Endothelial cell of umbilical vein (primary cell): ENCODE measurements at regions not wholly inside any gene's neighbourhood (a gene's known extent, or its start where the extent isn't known, plus 50 kb on each side); places are given as distances from the start of the nearest gene placed in this dataset.

Experiments
- BruUV-seq: library from RNA; stranded (reverse); fragments of 400-500 nt; replicated peaks from 2 replicates; lab custom pipeline; 2021; lab: Mats Ljungman, UMichigan
- CTCF ChIA-PET: fragments of 300-600, 350-600 bp; sonication (Branson Sonifier 250); formaldehyde crosslinking; loops from one replicate; lab custom pipeline; 2021; ENCODE audit warnings: antibody characterized with exemption, inconsistent platforms; lab: Charles Lee
- POLR2A ChIA-PET: fragments of 300-600, 350-600 bp; sonication (Branson Sonifier 250); formaldehyde crosslinking; loops from one replicate; lab custom pipeline; 2021; ENCODE audit warnings: antibody characterized with exemption, inconsistent platforms; lab: Charles Lee
- DNase-seq: peaks from one replicate; pipeline ENCODE4 v3.0.0-alpha.2; 2011; ENCODE audit warnings: low read depth, low spot score
- FAIRE-seq: peaks from 2 replicates; lab custom pipeline; 2011; peaks lifted over from hg19 to GRCh38; lab: Jason Lieb, UNC
- H2AFZ ChIP-seq: 2 replicates; pipeline ENCODE4 v1.6.0; 2012; ENCODE audit warnings: low read depth, low read length, control low read depth, inconsistent platforms
- H3K27ac ChIP-seq: 2 replicates; pipeline ENCODE4 v1.5.1; 2011; ENCODE audit warnings: low read depth, mild to moderate bottlenecking, control low read depth, low read length, moderate library complexity; ENCODE audit not compliant: insufficient read depth
- H3K27me3 ChIP-seq, 2 experiments: 2 replicates each; pipeline versions ENCODE4 v1.6.0 to v1.6.1; 2011; ENCODE audit warnings: low read length in 2 of 2, mixed read lengths in 1 of 2; ENCODE audit not compliant: control insufficient read depth in 2 of 2, insufficient read depth in 2 of 2
- H3K36me3 ChIP-seq, 2 experiments: 2 replicates in 1 of 2; 3 replicates in 1 of 2; pipeline ENCODE4 v1.5.1; 2011; ENCODE audit warnings: low read length in 2 of 2, mild to moderate bottlenecking in 1 of 2, moderate library complexity in 1 of 2; ENCODE audit not compliant: control insufficient read depth in 2 of 2, insufficient read depth in 2 of 2; ENCODE audit errors: extremely low read depth in 1 of 2
- H3K4me1 ChIP-seq: 3 replicates; pipeline ENCODE4 v1.5.1; 2011; ENCODE audit warnings: mild to moderate bottlenecking, low read length; ENCODE audit not compliant: control insufficient read depth, insufficient read depth; ENCODE audit errors: extremely low read depth
- H3K4me2 ChIP-seq: 2 replicates; pipeline ENCODE4 v1.6.1; 2011; ENCODE audit warnings: low read length, control low read depth, mixed read lengths; ENCODE audit not compliant: insufficient read depth
- H3K4me3 ChIP-seq, 3 experiments: fragments of 200-600 bp in 1 of 3; sonication (generic), shearing (Covaris generic) in 1 of 3; replicated peaks in 1 of 3; 2 replicates each; pipeline ENCODE4 v1.5.1; 2011 to 2016; ENCODE audit warnings: control low read depth in 3 of 3, low read length in 3 of 3, mild to moderate bottlenecking in 2 of 3, inconsistent platforms in 1 of 3, low read depth in 1 of 3, moderate library complexity in 1 of 3; ENCODE audit not compliant: insufficient read depth in 1 of 3
- H3K79me2 ChIP-seq: 2 replicates; pipeline ENCODE4 v1.6.0; 2012; ENCODE audit warnings: low read length, inconsistent platforms; ENCODE audit not compliant: control insufficient read depth, insufficient read depth
- H3K9ac ChIP-seq: replicated peaks from 2 replicates; pipeline ENCODE3; 2011; ENCODE audit warnings: low read length, control low read depth; ENCODE audit not compliant: insufficient read depth; ENCODE audit errors: extremely low read depth
- H3K9me1 ChIP-seq: replicated peaks from 3 replicates; pipeline ENCODE4 v1.6.0; 2011; ENCODE audit warnings: mild to moderate bottlenecking, low read length; ENCODE audit not compliant: control insufficient read depth, insufficient read depth; ENCODE audit errors: extremely low read depth
- H3K9me3 ChIP-seq: replicated peaks from 2 replicates; pipeline ENCODE4 v1.5.1; 2012; ENCODE audit warnings: low read length, inconsistent platforms; ENCODE audit not compliant: control insufficient read depth, insufficient read depth
- H4K20me1 ChIP-seq: replicated peaks from 2 replicates; pipeline ENCODE3; 2011; ENCODE audit warnings: mild to moderate bottlenecking, low read length; ENCODE audit not compliant: control insufficient read depth, insufficient read depth; ENCODE audit errors: extremely low read depth
- FOS ChIP-seq: IDR thresholded peaks from 2 replicates; pipeline ENCODE4 v1.6.1; 2011; ENCODE audit warnings: mild to moderate bottlenecking, low read length, moderate library complexity, borderline replicate concordance; ENCODE audit not compliant: insufficient read depth
- GATA2 ChIP-seq: IDR thresholded peaks from 2 replicates; pipeline ENCODE4 v1.7.0; 2011; ENCODE audit warnings: low read depth, mild to moderate bottlenecking, moderate library complexity, mixed read lengths, low read length; ENCODE audit not compliant: insufficient read length, insufficient read depth
- JUN ChIP-seq: IDR thresholded peaks from 2 replicates; pipeline ENCODE4 v1.6.1; 2011; ENCODE audit warnings: borderline replicate concordance, low read depth; ENCODE audit not compliant: insufficient read length, insufficient read depth
- POLR2A ChIP-seq: IDR thresholded peaks from 2 replicates; pipeline ENCODE4 v1.6.1; 2012; ENCODE audit warnings: low read depth, mild to moderate bottlenecking, control low read depth, low read length
- POLR2AphosphoS5 ChIP-seq: IDR thresholded peaks from 2 replicates; pipeline ENCODE4 v1.6.1; 2012; ENCODE audit warnings: low read depth, mild to moderate bottlenecking, control low read depth, low read length, moderate library complexity; ENCODE audit not compliant: insufficient read depth
- dilution Hi-C: fragments of 300-500 bp; cut with MboI; formaldehyde crosslinking; loops from one replicate; pipeline ENCODE4 v1.15.0; 2019; ENCODE audit warnings: low sequenced_read_pairs; ENCODE audit not compliant: extremely low pct_ligation_motif_present
- intact Hi-C: fragments of 100-400 bp; cut with micrococcal nuclease; formaldehyde crosslinking; loops from one replicate; pipeline ENCODE4 v1.10.0; 2022
- TF ChIP-seq, protein P1 (sequence below), 2 donors: IDR thresholded peaks; 1 replicate in 1 of 2; 2 replicates in 1 of 2; pipeline ENCODE4 v1.5.1; 2011; ENCODE audit warnings: low read length in 2 of 2, mild to moderate bottlenecking in 2 of 2, moderate library complexity in 2 of 2, control low read depth in 1 of 2, inconsistent platforms in 1 of 2, low read depth in 1 of 2; ENCODE audit not compliant: insufficient read depth in 1 of 2; ENCODE audit errors: extremely low read depth in 1 of 2

DNA sequence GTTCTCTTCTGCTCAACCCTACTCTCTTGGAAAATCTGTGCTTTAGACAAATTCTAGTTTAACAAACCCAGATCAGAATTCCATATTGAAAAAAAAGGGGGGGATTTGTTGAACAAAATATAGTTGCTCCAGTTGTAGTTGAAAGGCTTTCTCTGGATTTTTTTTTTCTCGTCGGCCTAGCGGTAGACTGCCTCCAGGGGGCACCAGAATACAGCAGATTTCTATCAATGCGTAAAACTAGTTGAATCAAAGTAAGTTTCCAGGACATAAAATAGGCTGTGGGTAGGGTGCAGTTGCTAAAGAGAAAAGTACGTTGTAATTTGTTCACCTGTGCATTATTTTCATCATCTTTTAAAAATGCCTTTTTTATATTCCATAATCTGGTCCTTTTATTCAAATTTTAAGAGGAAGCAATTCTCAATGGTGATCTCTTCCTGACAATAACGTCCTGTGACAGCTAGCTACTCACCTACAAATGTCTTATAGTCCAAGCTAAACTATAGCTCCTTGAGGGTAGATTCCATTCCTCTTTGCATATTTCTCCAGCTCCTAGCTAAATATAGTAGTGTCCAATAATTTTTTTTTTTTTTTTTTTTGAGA lies 105.4 kb downstream of the PERP start:
- Histone ChIP-seq H3K4me2 (no peak overlapping the region), H2AFZ (no peak overlapping the region), H3K27ac (no peak overlapping the region), H3K9me3 (no peaks in the 10 kb centered on the region), H3K4me3 (no peak overlapping the region), H4K20me1 (no peaks in the 10 kb centered on the region), H3K36me3 (no peaks in the 10 kb centered on the region), H3K9me1 (no peaks in the 10 kb centered on the region), H3K79me2 (no peaks in the 10 kb centered on the region), H3K4me1 (no peaks in the 10 kb centered on the region), H3K27me3 (no peaks in the 10 kb centered on the region), H3K9ac (no peak overlapping the region)
- no TSS peak for BruUV-seq
- CTCF ChIA-PET, result interaction anchor here (1.2 to 4.6 kb wide), 5 partner anchors 56 to 295 kb away, joined by 3 to 107 read pairs (median 5); no protein-coding TSS in a partner anchor
- peak; percentile 71 for FAIRE-seq
- TF ChIP-seq FOS (no peak), POLR2AphosphoS5 (no peak), JUN (no peak), GATA2 (no peak), POLR2A (no peak)
- TF ChIP-seq, protein P1, sequence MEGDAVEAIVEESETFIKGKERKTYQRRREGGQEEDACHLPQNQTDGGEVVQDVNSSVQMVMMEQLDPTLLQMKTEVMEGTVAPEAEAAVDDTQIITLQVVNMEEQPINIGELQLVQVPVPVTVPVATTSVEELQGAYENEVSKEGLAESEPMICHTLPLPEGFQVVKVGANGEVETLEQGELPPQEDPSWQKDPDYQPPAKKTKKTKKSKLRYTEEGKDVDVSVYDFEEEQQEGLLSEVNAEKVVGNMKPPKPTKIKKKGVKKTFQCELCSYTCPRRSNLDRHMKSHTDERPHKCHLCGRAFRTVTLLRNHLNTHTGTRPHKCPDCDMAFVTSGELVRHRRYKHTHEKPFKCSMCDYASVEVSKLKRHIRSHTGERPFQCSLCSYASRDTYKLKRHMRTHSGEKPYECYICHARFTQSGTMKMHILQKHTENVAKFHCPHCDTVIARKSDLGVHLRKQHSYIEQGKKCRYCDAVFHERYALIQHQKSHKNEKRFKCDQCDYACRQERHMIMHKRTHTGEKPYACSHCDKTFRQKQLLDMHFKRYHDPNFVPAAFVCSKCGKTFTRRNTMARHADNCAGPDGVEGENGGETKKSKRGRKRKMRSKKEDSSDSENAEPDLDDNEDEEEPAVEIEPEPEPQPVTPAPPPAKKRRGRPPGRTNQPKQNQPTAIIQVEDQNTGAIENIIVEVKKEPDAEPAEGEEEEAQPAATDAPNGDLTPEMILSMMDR (IDR thresholded peaks at IDR 0.05; ENCODE audit: extremely low read depth in 1 of 2, insufficient read depth in 1 of 2, low read depth in 1 of 2, low read length in 2 of 2), result peak; percentile 69 to 82
- intact Hi-C loops (loop anchor here (1.0 to 5.0 kb wide), 3 partner anchors 107 to 275 kb away; no protein-coding TSS in a partner anchor), dilution Hi-C loops (no loop called here)
- POLR2A ChIA-PET, result no interaction called here
- DNase-seq, result peak; percentile 62
